ENCODE measurements at regions not wholly inside any gene's neighbourhood (a gene's known extent, or its start where the extent isn't known, plus 50 kb on each side); places are given as distances from the start of the nearest gene placed in this dataset.

- TF ChIP-seq CTCF (conservative IDR thresholded peaks at IDR 0.05; ENCODE audit: low read length): no peak
- H3K4me3 ChIP-seq (ENCODE audit: low read length): no peak overlapping the region
- no peak for DNase-seq (ENCODE audit: low read depth)
These were observed 240.8 kb downstream of the NHLRC3 start for GRCh38 chr13:39279077-39279476.

GRCh38 chr13:39281539-39282150 lies 243.4 kb downstream of the NHLRC3 start:
- no peak overlapping the region for H3K4me3 ChIP-seq (ENCODE audit: low read length)
- DNase-seq (ENCODE audit: low read depth): no peak
- no peak for TF ChIP-seq CTCF (conservative IDR thresholded peaks at IDR 0.05; ENCODE audit: low read length)

GRCh38 chr13:39282400-39282972 lies 244.2 kb downstream of the NHLRC3 start:
- no peak overlapping the region for H3K4me3 ChIP-seq (ENCODE audit: low read length)
- no peak for DNase-seq (ENCODE audit: low read depth)

GRCh38 chr13:39283072-39283471 lies 244.8 kb downstream of the NHLRC3 start:
- no peak for DNase-seq (ENCODE audit: low read depth)
- H3K4me3 ChIP-seq (ENCODE audit: low read length): no peak overlapping the region
- TF ChIP-seq CTCF (conservative IDR thresholded peaks at IDR 0.05; ENCODE audit: low read length): no peak

More at GRCh38 chr13:39282400-39282972, 244.2 kb downstream of the NHLRC3 start:
- TF ChIP-seq CTCF (conservative IDR thresholded peaks at IDR 0.05; ENCODE audit: low read length): no peak

- TF ChIP-seq CTCF (conservative IDR thresholded peaks at IDR 0.05; ENCODE audit: low read length): no peak
- H3K4me3 ChIP-seq (ENCODE audit: low read length): no peak overlapping the region
- DNase-seq (ENCODE audit: low read depth): no peak
These were observed 246.6 kb downstream of the NHLRC3 start for GRCh38 chr13:39284801-39285388.
